Iris pigment epithelial cell (primary cell): ENCODE measurements at regions not wholly inside any gene's neighbourhood (a gene's known extent, or its start where the extent isn't known, plus 50 kb on each side); places are given as distances from the start of the nearest gene placed in this dataset.

Source experiments
- DNase-seq: peaks from one replicate; pipeline ENCODE4 v3.0.0-alpha.2; 2011; ENCODE audit warnings: low read depth

DNA sequence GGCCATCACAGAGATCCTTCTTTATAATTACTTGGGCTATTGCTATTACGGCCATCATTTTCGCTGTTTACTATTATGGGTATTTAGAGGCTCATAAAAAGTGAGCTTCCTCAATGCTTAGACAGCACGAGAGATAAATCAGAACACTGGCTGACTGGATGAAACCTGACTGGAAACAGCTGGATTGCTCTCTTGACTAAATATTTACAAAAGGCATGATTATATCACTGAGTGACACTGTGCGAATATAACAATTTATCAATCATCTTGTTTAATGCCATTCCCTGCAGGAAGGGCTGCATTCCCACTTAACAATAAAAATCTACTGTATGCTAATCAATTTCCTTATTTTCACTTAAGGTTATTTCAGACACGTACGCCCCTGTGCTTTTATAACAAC, 260.1 kb upstream of the ARID1B start:
- no peak for DNase-seq

DNA sequence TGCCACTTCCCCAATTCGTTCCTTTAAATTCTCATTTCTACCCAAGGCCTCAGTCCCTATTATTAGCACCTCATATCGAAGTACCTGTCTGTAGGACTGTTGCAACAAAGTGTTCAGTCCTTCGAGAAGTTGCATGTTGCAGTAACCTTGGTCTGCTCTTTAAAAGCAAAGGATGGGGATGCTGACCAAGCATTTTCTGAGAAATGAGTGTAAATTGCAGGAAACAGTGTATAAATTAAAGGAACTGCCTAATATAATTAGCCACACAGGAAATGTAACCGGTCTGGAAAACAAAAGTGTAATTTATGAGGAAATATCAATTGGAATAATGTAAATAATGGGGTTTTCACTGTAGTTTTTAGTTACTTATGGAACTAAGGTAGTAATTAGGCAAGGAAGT, 261.9 kb upstream of the ARID1B start:
- DNase-seq = no peak

DNA sequence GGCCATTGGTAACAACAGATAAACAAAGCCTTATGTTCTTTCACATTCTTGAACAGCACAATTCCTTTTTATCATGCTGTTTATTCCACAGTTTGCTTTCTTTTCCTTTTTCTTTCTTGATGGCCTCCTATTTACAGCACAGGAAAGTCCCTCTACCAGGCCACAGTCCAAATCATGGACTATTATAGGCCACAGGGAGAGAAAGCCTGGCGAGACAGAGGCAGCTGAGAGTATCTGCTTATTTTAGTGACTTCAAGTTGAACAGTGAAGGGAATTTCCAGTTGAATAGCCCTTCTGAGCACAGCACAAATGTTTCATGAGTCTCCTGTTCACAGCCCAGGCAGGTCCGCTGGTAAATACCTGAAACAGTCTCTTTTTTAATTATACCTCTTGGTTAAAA, 263.7 kb upstream of the ARID1B start:
- no peak for DNase-seq

- DNase-seq = no peak
Measured at GRCh38 chr6:156511570-156511969, 265.6 kb upstream of the ARID1B start.

GRCh38 chr6:156511051-156511450, 266.1 kb upstream of the ARID1B start:
- no peak for DNase-seq

DNA sequence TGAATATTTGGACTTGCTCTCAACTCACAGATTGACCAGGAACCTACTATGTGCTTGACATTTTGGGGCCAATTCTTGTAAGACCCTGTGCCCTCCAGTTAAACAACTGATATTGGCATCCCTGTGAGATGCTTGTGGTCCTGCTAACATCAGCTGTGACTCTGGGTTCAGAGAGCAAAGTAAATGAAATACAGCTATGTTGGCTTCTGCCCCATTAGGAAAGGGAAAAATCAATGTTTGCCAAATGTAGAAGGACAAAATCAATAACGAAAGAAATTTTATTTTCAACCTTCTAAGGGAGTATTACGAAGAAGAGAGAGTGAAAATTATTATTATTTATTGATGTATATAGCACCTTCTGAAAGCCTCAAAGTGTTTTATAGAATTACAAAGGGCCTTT, 266.9 kb upstream of the ARID1B start:
- DNase-seq = no peak

GRCh38 chr6:156509496-156509895, 267.7 kb upstream of the ARID1B start:
- DNase-seq = no peak

- DNase-seq = no peak
Measured at GRCh38 chr6:156508923-156509322, 268.3 kb upstream of the ARID1B start.

GRCh38 chr6:156508126-156508525, 269.1 kb upstream of the ARID1B start:
- no peak for DNase-seq

- no peak for DNase-seq
Measured at GRCh38 chr6:156507656-156508055, 269.5 kb upstream of the ARID1B start.

- no peak for DNase-seq
Measured at GRCh38 chr6:156507106-156507505, 270.1 kb upstream of the ARID1B start.

DNA sequence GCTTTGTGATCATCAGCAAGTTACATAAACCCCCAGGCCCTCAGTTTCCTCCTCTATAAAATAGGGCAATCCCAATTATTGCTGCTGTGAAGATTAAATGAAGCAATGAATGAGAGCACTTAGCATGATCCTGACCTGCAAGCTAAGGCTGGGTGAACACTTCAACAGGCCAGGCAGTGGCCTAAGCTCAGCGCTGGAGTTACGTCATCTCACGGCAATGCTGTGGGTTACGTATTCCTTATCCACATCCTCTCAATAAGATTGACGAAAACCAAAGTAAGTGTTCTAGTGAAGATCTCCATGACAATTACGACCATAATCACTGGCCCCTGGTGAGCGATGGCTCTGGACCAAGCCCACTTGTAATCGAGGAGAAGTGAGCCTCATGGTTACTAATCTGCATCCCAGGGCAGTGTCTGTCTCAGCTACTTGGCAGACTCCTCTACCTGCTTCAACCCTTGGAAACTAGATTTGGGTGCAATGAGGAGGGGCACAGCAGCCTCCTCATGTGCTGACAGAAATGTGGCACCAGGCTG, 274.1 kb upstream of the ARID1B start:
- DNase-seq = no peak

DNA sequence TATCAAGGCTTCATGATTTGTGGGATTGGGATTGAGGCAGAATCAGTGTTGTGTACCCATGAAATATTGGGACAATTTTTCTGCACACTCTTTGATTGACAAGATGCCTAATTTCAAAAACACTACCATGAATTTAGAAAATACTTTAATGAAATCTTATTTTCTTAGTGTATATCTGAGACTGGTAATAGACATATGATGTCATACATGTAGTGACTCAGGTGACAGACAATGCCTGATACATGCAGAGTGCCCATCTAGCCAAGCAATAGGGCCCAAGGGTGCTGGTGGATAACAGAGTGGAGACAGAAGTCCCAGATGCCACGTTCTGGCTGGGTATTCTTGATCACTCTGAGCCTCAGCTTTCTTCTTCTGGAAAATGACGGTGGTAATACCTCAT, 279.6 kb upstream of the ARID1B start:
- no peak for DNase-seq

GRCh38 chr6:156487877-156488276, 289.3 kb upstream of the ARID1B start:
- DNase-seq = no peak

DNA sequence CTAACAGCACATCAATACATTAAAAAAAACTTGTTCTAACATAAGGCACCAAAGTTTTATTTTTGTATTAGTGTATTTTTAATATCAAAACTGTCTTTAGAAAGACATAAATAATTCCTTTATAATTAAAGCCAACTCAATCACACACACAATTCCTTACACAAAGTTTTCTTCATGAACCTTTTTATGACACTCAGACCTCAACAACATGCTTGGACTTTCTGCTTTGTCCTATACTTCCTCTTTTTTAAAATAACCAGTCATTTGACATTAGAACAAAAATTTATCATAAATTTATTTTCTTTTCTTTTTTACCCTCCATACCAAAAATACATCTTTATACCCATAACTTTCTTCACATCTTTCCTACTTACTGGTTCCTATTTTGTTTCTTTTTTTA, 292.0 kb upstream of the ARID1B start:
- no peak for DNase-seq

- no peak for DNase-seq
Measured at GRCh38 chr6:156474507-156475120, 302.6 kb upstream of the ARID1B start.

GRCh38 chr6:156471000-156471399, 306.2 kb upstream of the ARID1B start:
- no peak for DNase-seq

DNA sequence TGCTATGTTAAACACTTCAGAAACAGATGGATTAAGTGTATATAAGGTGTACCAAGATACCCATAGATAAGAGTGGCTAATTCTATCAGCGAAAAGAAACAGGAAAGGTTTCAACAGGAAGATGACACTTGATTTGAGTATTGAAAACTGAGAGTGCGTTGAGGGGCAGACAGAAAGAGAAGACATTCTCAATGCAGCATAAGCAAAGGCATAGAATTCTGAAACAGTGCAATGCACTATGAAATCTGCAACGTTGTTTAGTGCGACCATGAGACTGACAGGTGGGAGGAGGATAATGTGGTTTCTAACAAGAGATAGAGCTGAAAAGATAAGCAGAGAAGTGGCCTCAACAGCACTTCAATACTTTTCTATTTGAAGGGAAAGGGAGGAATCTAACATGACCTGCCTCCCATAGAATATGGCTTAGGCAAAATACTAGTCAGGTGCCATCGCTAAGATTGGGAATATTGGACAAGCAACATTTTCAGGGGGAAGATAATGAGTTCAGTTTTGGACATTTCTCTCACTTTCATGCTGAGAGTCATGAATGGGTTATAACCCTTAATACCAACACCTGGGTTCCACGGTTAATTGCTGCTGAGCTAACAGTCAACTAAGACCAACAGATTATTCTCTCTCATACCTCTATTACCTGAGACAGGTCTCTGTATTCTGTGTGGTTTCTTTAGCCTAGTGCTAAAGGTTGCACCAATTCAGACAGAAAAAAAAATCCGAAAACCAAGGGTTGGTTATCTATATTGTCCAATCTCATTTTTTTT, 312.9 kb upstream of the ARID1B start:
- no peak for DNase-seq

GRCh38 chr6:156461647-156462046, 315.5 kb upstream of the ARID1B start:
- no peak for DNase-seq

GRCh38 chr6:156457601-156458000, 319.6 kb upstream of the ARID1B start:
- no peak for DNase-seq

DNA sequence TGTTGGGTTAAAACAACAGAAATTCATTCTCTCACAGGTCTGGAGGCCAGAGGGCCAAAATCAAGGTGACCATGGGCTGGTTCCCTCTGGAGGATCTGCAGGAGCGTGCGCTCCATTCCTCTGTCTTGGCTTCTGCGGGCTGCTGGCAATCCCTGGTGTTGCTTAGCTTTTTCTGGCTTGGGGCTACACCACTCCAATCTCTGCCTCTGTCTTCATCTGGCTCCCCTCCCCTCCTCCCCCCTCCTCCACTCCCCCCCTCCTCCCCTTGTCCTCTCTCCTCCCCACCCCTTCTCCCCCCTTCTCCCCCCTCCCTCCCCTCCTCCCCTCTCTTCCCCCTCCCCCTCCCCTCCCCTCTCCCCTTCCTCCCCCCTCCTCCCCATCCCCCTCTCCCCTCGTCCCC, 321.3 kb upstream of the ARID1B start:
- DNase-seq = no peak

- DNase-seq = no peak
Measured at GRCh38 chr6:156454867-156455266, 322.3 kb upstream of the ARID1B start.

GRCh38 chr6:156451726-156452125, 325.5 kb upstream of the ARID1B start:
- DNase-seq = no peak

DNA sequence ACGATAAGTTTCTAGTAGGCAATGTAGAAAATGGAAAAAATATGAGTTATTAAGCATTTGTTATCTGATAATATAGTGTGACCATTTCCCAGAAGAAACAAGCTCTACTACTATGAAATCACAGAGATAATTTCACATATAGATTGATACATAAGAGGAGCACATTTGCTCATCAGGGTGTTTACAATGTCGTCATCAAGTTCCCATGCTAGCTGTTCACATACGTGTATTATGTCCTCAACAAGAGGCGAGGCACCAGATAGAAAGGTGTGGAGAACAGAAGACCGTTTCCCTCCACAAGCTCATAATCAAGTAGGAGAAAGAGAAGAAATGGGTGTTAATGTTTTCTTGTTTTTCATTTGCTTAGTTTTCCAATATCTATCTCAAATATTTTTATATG, 326.1 kb upstream of the ARID1B start:
- DNase-seq = no peak
